ENCODE measurements at regions not wholly inside any gene's neighbourhood (a gene's known extent, or its start where the extent isn't known, plus 50 kb on each side); places are given as distances from the start of the nearest gene placed in this dataset.

DNA sequence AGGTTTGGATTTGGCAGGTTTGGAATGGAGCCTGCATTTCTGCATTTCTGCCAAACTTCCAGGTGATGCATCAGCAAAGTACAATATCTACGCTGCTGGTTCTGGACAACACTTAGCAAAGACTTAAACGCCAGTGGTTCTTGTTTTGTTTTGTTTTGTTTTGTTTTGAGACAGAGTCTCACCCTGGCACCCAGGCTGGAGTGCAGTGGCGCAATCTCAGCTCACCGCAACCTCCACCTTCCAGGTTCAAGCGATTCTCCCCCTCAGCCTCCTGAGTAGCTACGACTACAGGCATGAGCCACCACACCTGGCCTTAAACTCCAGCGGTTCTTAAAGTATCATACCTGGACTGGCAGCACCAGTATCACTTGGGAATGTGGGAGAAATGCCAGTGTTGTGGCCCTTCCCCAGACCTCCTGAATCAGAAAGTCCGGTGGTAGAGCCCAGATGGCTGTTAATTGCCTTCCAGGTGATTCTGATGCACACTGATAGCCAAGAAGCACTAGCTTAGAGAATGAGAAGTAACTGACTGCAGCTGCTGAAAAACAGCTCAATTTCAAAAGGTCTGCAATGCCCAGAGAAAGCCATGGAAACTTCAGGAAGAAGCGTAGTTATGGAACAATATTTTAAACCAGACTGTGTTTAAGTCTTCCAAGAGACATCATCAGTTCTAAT lies 114.8 kb upstream of the FOXN3 start:
- no CpG with 5 or more reads among the region's 9 CpGs for WGBS (ENCODE audit: insufficient coverage, insufficient read length)
- no peak for DNase-seq (ENCODE audit: low read depth, low spot score)
- no peaks in the 10 kb centered on the region; the same call in 1 of the 2 replicates for H3K4me1 ChIP-seq (ENCODE audit: control insufficient read depth, insufficient read depth, low read length)
- no peak overlapping the region for H3K27ac ChIP-seq (ENCODE audit: low read length)
- no peaks in the 10 kb centered on the region for H3K27me3 ChIP-seq (ENCODE audit: control insufficient read depth, insufficient read depth, low read length)
- H3K9me3 ChIP-seq (ENCODE audit: control insufficient read depth, insufficient read depth, low read length): no peaks in the 10 kb centered on the region
- no peaks in the 10 kb centered on the region for H3K36me3 ChIP-seq (ENCODE audit: control insufficient read depth, insufficient read depth, low read length)
- H3K4me3 ChIP-seq (ENCODE audit: low read length): no peak overlapping the region

DNA sequence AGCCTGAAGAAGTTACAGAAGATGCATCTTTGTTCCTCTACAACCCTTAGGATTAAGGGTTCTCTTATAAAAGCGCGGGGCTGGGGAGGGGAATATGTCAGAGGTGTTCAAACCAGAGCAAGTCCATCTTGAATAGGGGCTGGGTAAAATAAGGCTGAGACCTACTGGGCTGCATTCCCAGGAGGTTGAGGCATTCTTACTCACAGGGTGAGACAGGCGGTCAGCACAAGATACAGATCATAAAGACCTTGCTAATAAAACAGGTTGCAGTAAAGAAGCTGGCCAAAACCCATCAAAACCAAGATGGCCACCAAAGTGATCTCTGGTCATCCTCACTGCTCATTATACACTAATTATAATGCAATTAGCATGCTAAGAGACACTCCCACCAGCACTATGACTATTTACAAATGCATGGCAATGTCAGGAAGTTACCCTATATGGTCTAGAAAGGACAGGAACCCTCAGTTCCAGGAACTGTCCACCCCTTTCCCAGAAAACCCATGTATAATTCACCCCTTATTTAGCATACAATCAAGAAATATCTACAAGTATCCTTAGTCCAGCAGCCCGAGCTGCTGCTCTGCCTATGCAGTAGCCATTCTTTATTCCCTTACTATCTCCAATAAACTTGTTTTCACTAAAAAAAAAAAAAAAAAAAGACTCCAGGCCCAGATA lies 108.1 kb upstream of the FOXN3 start:
- no peaks in the 10 kb centered on the region for H3K4me1 ChIP-seq (ENCODE audit: control insufficient read depth, insufficient read depth, low read length)
- no peaks in the 10 kb centered on the region for H3K36me3 ChIP-seq (ENCODE audit: control insufficient read depth, insufficient read depth, low read length)
- WGBS (ENCODE audit: insufficient coverage, insufficient read length): no CpG with 5 or more reads among the region's 4 CpGs
- no peaks in the 10 kb centered on the region for H3K9me3 ChIP-seq (ENCODE audit: control insufficient read depth, insufficient read depth, low read length)
- no peak for DNase-seq (ENCODE audit: low read depth, low spot score)
- no peak overlapping the region for H3K4me3 ChIP-seq (ENCODE audit: low read length)
- no peaks in the 10 kb centered on the region for H3K27me3 ChIP-seq (ENCODE audit: control insufficient read depth, insufficient read depth, low read length)
- H3K27ac ChIP-seq (ENCODE audit: low read length): no peak overlapping the region

DNA sequence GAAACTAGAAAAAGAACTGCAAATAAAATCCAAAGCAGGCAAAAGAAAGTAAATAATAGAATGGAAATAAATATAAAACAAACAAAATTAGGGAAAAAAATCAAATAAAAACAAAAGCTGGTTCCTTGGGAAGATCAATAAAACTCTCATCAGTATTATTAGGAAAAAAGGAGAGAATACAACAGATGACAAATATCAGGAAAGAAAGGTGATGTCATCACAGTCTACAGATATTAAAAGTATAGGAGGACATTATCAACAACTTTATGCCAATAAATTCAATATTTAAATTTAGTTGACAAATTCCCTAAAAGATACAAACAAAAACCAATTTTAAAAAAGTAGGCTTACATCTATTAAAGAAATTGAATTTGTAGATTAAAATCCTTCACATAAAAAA lies 107.4 kb upstream of the FOXN3 start:
- Histone ChIP-seq H3K36me3 (ENCODE audit: control insufficient read depth, insufficient read depth, low read length) (no peaks in the 10 kb centered on the region), H3K9me3 (ENCODE audit: control insufficient read depth, insufficient read depth, low read length) (no peaks in the 10 kb centered on the region), H3K4me3 (ENCODE audit: low read length) (no peak overlapping the region), H3K27ac (ENCODE audit: low read length) (no peak overlapping the region), H3K27me3 (ENCODE audit: control insufficient read depth, insufficient read depth, low read length) (no peaks in the 10 kb centered on the region), H3K4me1 (ENCODE audit: control insufficient read depth, insufficient read depth, low read length) (no peaks in the 10 kb centered on the region; the same call in 1 of the 2 replicates)
- DNase-seq (ENCODE audit: low read depth, low spot score): no peak

DNA sequence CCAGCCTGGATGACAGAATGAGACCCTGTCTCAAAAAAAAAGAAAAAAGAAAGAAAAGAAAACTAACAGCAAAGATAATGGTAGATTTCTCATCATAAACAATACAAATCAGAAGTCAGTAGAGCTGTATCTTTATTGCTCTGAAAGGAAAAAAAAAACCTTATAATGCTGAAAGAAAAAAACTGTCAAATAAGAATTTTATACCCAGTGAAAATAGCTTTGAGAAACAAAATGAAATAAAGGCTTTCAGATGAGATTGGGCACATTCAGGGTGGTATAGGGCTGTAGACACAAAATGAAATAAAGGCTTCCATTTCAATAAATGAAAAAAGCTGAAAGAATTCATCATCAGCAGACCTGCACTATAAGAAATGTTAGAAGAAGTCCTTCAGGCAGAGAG lies 105.0 kb upstream of the FOXN3 start:
- H3K4me1 ChIP-seq (ENCODE audit: control insufficient read depth, insufficient read depth, low read length): no peaks in the 10 kb centered on the region; the same call in 1 of the 2 replicates
- H3K36me3 ChIP-seq (ENCODE audit: control insufficient read depth, insufficient read depth, low read length): no peaks in the 10 kb centered on the region
- no peak overlapping the region for H3K4me3 ChIP-seq (ENCODE audit: low read length)
- DNase-seq (ENCODE audit: low read depth, low spot score): no peak
- H3K27me3 ChIP-seq (ENCODE audit: control insufficient read depth, insufficient read depth, low read length): no peaks in the 10 kb centered on the region
- no peak overlapping the region for H3K27ac ChIP-seq (ENCODE audit: low read length)
- no peaks in the 10 kb centered on the region for H3K9me3 ChIP-seq (ENCODE audit: control insufficient read depth, insufficient read depth, low read length)

DNA sequence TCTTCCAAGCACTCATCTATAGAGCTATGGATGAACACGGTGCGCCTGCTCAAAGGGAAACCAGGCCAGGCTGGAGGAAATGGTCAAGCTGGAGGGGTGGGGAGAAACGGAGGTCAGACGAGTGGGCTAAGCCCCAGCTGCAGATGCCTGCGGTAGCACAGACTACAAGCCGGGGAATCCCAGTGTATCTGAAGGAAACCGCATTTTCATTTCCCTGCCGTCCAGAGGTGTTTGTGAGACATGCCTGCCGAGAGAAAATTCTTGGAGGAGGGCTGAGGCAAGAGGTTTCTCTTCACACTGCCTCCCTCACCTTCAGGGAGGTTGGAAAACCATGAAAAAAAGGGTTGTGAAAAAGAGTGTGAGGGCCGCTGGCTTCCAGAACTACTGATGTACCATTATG lies 102.0 kb upstream of the FOXN3 start:
- Histone ChIP-seq H3K9me3 (ENCODE audit: control insufficient read depth, insufficient read depth, low read length) (no peaks in the 10 kb centered on the region), H3K4me3 (ENCODE audit: low read length) (no peak overlapping the region; the same call in 1 of the 2 replicates), H3K27ac (ENCODE audit: low read length) (no peak overlapping the region), H3K27me3 (ENCODE audit: control insufficient read depth, insufficient read depth, low read length) (no peaks in the 10 kb centered on the region), H3K36me3 (ENCODE audit: control insufficient read depth, insufficient read depth, low read length) (0 out of 2 replicates have a peak, but pooled peaks cover 2% of the 10 kb centered on the region), H3K4me1 (ENCODE audit: control insufficient read depth, insufficient read depth, low read length) (no peaks in the 10 kb centered on the region; the same call in 1 of the 2 replicates)
- DNase-seq (ENCODE audit: low read depth, low spot score): no peak
- no CpG with 5 or more reads among the region's 10 CpGs for WGBS (ENCODE audit: insufficient coverage, insufficient read length)

DNA sequence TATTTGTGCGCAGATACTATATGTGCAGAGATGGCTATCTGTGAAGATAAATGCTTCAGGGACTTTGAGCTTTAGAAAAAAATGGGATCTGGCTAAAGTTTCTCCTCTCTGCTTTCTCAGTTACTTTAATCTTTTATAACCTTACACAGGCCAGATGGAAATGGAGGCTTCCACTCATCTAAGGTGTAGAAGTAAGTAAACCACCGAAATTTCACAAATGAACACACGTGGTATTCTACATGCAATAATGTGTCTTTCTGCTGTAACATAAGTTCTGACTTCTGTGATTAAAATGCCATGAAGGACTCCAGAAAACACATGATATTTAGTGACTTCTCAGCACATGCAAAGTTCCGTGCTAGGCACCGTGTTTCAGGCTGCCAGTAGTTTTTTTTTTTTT lies 99.1 kb upstream of the FOXN3 start:
- WGBS (ENCODE audit: insufficient coverage, insufficient read length): no CpG with 5 or more reads among the region's 5 CpGs

DNA sequence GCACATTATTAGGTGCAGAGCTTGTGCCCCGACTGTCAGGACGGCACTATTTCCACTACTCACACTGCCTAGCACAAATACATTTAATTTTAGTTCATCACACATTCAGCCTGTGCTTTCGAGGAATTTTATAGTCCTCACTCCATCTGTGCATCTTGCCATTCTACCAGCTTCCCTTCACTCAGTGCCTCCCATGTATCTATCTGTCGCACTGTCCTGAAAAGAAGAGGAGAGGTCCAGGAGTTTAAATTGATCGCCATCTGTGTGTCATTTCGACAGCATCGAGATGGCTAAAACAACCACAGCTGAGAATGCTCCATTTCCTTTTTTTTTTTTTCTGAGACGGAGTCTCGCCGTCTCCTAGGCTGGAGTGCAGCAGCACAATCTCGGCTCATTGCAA lies 97.6 kb upstream of the FOXN3 start:
- no CpG with 5 or more reads among the region's 11 CpGs for WGBS (ENCODE audit: insufficient coverage, insufficient read length)
- DNase-seq (ENCODE audit: low read depth, low spot score): no peak
- Histone ChIP-seq H3K4me1 (ENCODE audit: control insufficient read depth, insufficient read depth, low read length) (peaks cover 4% of the 10 kb centered on the region; the same call in 1 of the 2 replicates), H3K36me3 (ENCODE audit: control insufficient read depth, insufficient read depth, low read length) (0 out of 2 replicates have a peak, but pooled peaks cover 2% of the 10 kb centered on the region), H3K27me3 (ENCODE audit: control insufficient read depth, insufficient read depth, low read length) (no peaks in the 10 kb centered on the region), H3K9me3 (ENCODE audit: control insufficient read depth, insufficient read depth, low read length) (no peaks in the 10 kb centered on the region), H3K4me3 (ENCODE audit: low read length) (no peak overlapping the region), H3K27ac (ENCODE audit: low read length) (no peak overlapping the region)

More for the DNA sequence above, 99.1 kb upstream of the FOXN3 start:
- no peak overlapping the region for H3K27ac ChIP-seq (ENCODE audit: low read length)
- H3K9me3 ChIP-seq (ENCODE audit: control insufficient read depth, insufficient read depth, low read length): no peaks in the 10 kb centered on the region
- no peak for DNase-seq (ENCODE audit: low read depth, low spot score)
- H3K36me3 ChIP-seq (ENCODE audit: control insufficient read depth, insufficient read depth, low read length): 0 out of 2 replicates have a peak, but pooled peaks cover 2% of the 10 kb centered on the region
- no peaks in the 10 kb centered on the region for H3K27me3 ChIP-seq (ENCODE audit: control insufficient read depth, insufficient read depth, low read length)
- H3K4me1 ChIP-seq (ENCODE audit: control insufficient read depth, insufficient read depth, low read length): no peaks in the 10 kb centered on the region; the same call in 1 of the 2 replicates
- no peak overlapping the region for H3K4me3 ChIP-seq (ENCODE audit: low read length)

DNA sequence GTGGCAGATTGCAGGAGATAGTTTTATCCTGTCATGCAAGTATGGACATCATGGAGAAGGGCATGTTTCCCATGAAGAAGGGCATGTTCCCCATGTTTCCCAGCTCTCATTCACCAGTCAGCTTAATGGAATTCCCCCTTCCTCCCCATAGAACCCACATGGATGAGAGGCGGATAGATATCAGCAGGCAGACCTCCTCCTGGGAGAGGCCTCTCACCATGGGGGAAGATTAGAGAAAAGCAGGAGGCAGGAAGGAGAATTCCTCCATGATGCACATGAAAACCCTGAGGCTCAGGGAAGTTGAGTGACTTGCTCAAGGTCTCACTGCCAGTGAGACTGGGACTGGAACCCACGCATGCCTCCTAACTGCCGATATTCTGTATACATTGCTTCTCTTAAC lies 92.9 kb upstream of the FOXN3 start:
- no peak for DNase-seq (ENCODE audit: low read depth, low spot score)
- H3K36me3 ChIP-seq (ENCODE audit: control insufficient read depth, insufficient read depth, low read length): no peaks in the 10 kb centered on the region
- H3K4me1 ChIP-seq (ENCODE audit: control insufficient read depth, insufficient read depth, low read length): peaks cover 4% of the 10 kb centered on the region; the same call in 1 of the 2 replicates
- no peak overlapping the region for H3K4me3 ChIP-seq (ENCODE audit: low read length)
- H3K27me3 ChIP-seq (ENCODE audit: control insufficient read depth, insufficient read depth, low read length): no peaks in the 10 kb centered on the region
- no peak overlapping the region for H3K27ac ChIP-seq (ENCODE audit: low read length)
- H3K9me3 ChIP-seq (ENCODE audit: control insufficient read depth, insufficient read depth, low read length): no peaks in the 10 kb centered on the region
- WGBS (ENCODE audit: insufficient coverage, insufficient read length): no CpG with 5 or more reads among the region's 3 CpGs

DNA sequence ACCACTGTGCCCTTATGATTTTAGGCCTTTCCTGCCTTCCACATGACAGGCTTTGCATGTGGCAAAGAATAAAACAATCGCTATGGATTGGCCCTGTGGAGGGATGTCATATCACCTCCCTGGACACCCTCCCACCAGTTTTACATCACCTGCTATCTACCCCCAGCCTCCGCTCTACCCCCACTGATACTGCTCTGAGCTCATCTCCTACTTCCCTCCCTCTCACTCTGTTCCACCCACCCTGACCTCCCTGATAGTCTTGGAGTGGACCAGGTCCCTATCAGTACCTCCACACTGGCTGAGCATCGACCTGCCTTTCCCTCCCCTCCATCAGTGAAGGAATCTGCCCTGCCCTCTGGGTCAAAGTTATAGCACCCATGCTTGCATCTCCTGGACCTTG lies 91.8 kb upstream of the FOXN3 start:
- no peak for DNase-seq (ENCODE audit: low read depth, low spot score)
- H3K4me3 ChIP-seq (ENCODE audit: low read length): no peak overlapping the region
- WGBS (ENCODE audit: insufficient coverage, insufficient read length): no CpG with 5 or more reads among the region's 3 CpGs
- H3K36me3 ChIP-seq (ENCODE audit: control insufficient read depth, insufficient read depth, low read length): no peaks in the 10 kb centered on the region
- peaks cover 4% of the 10 kb centered on the region for H3K4me1 ChIP-seq (ENCODE audit: control insufficient read depth, insufficient read depth, low read length)
- H3K9me3 ChIP-seq (ENCODE audit: control insufficient read depth, insufficient read depth, low read length): no peaks in the 10 kb centered on the region
- no peak overlapping the region for H3K27ac ChIP-seq (ENCODE audit: low read length)
- H3K27me3 ChIP-seq (ENCODE audit: control insufficient read depth, insufficient read depth, low read length): no peaks in the 10 kb centered on the region

DNA sequence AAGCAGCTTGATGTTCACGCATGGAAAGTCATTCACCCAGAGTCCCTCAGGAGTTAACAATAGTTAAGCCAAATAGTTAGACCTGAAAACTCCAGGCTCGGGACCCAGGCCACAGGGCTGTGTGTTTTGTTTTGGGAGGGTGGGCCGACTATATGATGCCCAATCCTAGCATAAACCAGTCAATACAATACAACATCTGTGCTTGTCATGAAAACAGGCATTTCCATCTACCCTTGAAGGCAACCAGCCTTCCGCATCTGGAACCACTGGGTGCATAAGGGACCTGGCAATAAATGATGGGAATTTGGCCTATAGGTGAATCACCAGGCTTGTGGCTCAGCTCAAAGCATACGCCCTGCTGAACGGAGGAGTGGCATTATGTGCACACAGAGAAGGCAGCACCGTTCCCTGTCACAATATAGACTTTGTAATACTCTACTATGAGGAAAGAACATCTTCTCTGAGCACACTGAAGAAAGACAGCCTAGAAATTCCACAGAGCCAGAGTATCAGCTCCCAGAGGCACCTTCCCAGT lies 91.0 kb upstream of the FOXN3 start:
- no peaks in the 10 kb centered on the region for H3K9me3 ChIP-seq (ENCODE audit: control insufficient read depth, insufficient read depth, low read length)
- H3K27me3 ChIP-seq (ENCODE audit: control insufficient read depth, insufficient read depth, low read length): no peaks in the 10 kb centered on the region
- no peak overlapping the region for H3K4me3 ChIP-seq (ENCODE audit: low read length)
- H3K27ac ChIP-seq (ENCODE audit: low read length): no peak overlapping the region
- peaks cover 4% of the 10 kb centered on the region for H3K4me1 ChIP-seq (ENCODE audit: control insufficient read depth, insufficient read depth, low read length)
- no peak for DNase-seq (ENCODE audit: low read depth, low spot score)
- WGBS (ENCODE audit: insufficient coverage, insufficient read length): no CpG with 5 or more reads among the region's 7 CpGs
- no peaks in the 10 kb centered on the region for H3K36me3 ChIP-seq (ENCODE audit: control insufficient read depth, insufficient read depth, low read length)

Data from iPS DF 6.9 (cell line).